22Rv1 (cell line): ENCODE measurements at regions not wholly inside any gene's neighbourhood (a gene's known extent, or its start where the extent isn't known, plus 50 kb on each side); places are given as distances from the start of the nearest gene placed in this dataset.

Experiments used
- CTCF ChIP-seq: fragments of 450-650 bp; IDR thresholded peaks from 2 replicates; pipeline ENCODE4 v1.5.1; 2017; ENCODE audit warnings: mild to moderate bottlenecking
- ZFX ChIP-seq: fragments of 450-650 bp; IDR thresholded peaks from 2 replicates; pipeline ENCODE4 v1.6.1; 2017; ENCODE audit warnings: antibody characterized with exemption, borderline replicate concordance

GRCh38 chr13:29901710-29902631 is 51.6 kb upstream of the UBL3 start:
- TF ChIP-seq CTCF (no peak), ZFX (no peak)
